Activated CD4-positive, CD25-positive, alpha-beta regulatory T cell (primary cell): ENCODE measurements at regions not wholly inside any gene's neighbourhood (a gene's known extent, or its start where the extent isn't known, plus 50 kb on each side); places are given as distances from the start of the nearest gene placed in this dataset.
"Not testable (repeated sequence)": the region's sequence is repeated elsewhere in the genome, so short reads cannot be mapped to it uniquely, and the experiment has no call there.

ENCODE experiments used
- DNase-seq, 4 experiments: peaks; one replicate each; lab custom pipeline; 2025; lab: John Stamatoyannopoulos, UW

DNA sequence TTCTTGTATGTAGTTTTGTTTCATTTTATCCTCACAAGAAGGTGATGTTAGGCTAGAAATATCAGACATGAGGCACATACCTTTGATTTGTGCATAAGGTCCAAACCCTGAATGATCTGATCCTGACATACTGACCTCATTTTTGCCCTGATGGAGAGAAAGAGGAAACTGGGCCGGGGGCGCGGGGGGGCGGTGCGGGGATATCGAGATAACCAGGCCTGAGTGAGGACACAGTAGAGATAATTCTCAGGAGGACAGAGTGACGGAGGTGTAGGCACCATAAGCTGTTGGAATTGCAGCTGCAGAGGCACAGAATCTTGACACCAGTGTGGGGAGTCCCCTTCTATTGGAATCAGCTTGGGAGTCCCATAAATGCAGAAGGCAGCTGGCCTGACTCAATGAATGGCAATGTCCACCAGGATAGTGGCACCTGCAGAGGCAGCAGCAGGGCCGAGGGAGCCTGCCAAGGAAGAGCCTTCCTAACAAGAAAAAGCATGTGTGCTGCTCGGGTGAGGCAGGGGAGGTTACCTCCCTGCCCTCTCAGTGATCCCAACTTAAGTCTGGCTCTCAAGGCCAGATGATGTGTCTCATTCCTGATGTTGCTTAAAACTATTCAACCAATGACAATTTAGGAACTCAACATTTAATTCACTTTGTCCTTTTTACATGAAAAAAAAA lies 234.3 kb upstream of the MSX2 start:
- DNase-seq: no peak

DNA sequence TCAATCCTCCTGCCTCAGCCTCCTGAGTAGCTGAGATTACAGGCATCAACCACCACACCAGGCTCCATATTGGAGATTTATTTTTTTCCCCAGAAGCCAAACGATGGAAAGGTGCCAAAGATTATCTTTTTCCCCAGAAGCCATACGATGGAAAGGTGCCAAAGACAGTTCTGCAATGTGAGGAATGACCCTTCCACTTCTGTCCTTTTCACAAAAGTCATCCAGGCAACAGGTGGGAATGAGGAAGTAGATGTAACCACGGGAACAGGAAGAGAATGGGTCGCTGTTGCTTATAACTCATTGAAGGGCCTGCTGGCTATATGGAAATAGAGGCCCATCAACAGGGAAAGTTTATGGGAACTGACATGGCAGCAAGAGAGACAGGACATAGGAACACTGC lies 233.7 kb upstream of the MSX2 start:
- no peak for DNase-seq

DNA sequence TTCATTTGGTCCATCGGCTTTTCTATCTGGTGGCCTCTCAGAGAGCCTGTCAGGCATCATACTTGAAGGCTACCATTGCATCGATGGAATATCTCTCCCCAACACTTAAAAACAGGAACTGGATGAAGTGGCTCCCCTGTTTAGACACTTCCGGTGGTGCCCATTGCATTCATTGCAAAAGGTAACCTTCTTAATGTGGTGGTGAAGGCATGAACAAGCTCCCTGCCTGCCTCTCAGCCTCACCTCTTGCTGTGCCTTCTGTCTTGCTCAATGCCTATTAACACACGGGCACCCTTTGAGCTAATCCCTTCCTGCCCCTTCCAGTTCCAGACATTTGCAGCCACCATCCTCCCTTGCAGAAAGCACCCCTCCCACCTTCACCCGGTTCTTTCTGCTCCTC lies 233.1 kb upstream of the MSX2 start:
- DNase-seq: no peak

DNA sequence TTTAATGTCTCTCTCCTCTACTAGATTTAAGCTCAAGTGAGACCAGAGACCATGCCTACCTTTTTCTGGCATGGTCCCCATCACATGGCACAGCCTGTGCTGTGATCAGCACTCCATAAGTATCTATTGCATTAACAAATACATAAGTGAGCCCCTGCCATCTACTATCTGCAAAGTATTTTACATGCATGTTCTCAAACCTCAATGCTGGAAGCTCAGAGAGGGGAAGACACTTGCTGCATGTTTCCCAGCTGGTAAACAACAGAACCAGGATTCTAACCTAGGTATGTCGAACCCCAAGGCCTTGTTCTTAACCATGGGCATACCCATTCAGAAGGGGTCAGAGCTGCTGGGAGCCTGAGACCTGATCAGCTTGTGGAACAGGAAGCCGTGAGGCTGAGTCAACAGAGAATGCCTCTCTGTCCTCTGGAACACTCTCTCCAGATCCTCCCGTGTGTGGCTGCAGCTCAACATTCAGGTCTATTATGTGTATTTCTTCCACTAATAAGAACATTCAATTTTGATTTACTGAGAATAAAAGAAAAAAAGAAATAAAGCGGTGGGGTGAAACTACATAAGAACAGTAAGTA lies 232.5 kb upstream of the MSX2 start:
- DNase-seq: no peak

DNA sequence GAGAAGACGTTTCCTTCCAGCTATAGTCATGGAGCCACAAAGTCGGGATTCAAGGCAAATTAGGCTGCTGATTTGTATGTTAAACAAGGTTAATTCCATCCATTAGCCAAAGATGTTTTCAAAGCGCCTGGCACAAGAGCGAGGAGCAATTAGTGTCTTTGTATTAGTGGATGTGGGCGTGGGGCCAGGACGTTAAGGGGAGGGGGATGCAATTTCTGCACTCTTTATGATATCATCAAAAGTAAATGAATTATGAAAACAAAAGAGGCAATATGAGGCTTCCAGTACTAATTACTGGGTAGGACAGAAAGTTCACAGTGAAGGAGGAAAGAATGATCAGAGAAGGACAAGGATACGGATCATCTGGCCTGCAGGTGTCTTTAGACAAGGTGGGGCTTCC lies 230.9 kb upstream of the MSX2 start:
- DNase-seq: no peak

DNA sequence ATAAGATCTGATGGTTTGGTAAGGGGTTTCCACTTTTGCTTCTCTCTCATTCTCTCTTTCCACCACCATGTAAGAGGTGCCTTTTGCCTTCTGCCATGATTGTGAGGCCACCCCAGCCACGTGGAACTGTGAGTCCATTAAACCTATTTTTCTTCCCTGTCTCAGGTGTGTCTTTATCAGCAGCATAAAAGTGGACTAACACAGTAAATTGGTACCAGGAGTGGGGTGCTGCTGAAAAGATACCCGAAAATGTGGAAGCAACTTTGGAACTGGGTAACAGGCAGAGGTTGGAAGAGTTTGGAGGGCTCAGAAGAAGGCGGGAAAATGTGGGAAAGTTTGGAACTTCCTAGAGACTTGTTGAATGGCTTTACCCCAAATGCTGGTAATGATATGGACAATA lies 226.4 kb upstream of the MSX2 start:
- DNase-seq: not testable (repeated sequence)

DNA sequence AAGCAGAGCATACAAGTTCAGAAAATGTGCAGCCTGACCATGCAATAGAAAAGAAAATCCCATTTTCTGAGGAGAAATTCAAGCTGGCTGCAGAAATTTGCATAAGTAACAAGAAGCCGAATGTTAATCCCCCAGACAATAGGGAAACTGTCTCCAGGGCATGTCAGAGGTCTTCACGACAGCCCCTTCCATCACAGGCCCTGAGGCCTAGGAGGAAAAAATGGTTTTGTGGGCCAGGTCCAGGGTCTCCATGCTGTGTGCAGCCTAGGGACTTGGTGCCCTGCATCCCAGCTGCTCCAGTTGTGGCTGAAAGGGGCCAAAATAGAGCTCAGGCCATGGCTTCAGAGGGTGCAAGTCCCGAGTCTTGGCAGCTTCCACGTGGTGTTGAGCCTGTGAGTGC lies 225.8 kb upstream of the MSX2 start:
- not testable (repeated sequence) for DNase-seq

DNA sequence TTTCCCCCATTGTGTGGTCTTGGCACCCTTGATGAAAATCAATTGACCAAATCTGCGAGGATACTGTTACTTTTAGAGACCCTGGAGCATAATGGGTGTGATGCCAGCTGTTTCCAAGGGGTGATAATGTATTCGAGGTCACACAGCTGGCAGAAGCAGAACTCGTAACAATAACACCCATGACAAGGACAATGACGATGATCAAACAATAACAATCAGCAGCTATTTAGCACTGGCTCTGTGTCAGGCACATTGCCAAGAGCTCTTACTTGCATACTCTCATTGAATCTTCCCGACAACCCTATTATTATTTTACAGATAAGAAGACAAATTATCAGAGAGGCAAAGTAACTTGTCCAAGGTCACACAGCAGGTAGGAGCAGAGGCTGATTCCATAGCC lies 223.7 kb upstream of the MSX2 start:
- no peak for DNase-seq

DNA sequence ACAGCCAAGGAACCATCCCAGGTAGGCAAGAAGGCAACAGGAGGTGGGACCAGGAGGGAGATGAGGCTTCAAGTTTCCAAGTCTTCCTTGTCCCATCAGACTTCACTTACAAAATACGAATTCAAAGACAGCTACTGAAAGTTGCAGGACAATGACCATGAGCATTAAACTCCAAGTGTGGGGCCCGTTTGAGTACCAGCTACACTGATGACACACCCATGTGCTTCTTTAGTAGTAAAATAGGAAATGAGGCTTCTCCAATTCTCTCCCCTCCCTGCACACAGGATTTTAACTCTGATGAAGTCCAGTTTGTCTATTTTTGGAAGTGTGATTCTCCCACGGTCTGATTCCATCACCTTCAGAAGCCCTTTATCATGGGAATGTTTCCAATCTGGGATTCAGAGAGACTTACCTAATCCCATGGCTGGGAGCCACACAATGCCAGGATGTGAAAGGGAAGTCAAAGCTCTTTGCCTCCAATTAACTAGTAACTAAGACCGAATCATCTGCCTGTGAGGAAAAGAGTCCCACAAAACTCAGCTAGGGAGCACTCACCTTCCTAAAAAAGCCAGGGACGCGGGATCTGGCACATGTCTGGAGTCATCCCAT lies 222.8 kb upstream of the MSX2 start:
- no peak for DNase-seq

DNA sequence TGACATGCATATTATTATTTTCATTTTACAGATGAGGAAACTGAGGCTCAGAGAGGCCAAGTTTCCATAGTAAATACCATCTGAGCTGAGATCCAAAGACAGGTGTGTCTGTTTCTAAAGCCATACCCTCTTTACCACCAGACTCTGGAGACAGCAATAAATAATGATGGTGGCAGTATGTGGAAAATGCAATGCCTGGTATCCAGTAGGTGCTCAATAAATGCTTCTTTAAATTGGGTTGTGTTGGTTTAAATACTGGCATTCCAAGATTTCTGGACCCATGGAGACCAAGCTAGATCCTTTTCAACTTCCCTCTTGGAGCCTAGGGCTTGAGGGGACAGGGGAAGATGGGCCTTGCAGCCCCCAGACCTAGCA lies 221.3 kb upstream of the MSX2 start:
- no peak for DNase-seq

DNA sequence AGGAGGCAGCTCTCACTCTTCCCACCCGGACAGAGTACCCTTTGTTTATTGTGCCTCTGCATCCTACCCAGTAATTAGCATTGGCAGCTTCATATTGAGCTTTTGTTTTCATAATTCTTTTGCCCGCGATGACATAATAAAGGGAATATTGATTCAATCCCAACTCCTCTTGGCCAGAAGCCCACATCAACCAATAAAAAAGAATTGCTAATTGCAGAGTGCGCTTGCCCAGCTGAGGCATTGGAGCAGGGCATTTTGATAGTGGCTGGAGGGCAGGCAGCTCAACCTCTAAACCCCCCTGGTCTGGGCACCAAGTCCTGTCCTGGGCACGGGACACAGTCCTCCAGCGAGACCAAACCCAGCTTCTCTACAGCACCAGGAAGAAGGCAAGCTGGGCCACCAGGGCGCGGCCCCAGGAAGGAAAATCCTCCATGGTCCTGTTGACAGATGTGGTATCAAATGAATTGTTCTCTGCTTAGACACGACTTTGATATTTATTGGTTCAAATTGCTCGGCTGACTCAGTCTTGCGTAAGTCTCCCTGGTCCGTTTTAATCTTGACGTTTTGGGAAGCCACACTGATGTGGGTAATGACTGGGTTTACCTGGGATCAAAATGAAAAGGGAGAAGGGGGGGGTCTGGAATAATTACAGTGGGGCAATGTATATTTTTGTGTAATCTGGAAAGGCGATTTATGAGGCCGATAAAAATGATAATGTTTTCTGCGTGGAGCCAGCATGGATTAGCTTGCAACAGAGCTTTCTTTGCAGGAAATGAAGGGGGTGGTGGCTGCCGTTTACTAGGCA lies 220.7 kb upstream of the MSX2 start:
- no peak for DNase-seq

DNA sequence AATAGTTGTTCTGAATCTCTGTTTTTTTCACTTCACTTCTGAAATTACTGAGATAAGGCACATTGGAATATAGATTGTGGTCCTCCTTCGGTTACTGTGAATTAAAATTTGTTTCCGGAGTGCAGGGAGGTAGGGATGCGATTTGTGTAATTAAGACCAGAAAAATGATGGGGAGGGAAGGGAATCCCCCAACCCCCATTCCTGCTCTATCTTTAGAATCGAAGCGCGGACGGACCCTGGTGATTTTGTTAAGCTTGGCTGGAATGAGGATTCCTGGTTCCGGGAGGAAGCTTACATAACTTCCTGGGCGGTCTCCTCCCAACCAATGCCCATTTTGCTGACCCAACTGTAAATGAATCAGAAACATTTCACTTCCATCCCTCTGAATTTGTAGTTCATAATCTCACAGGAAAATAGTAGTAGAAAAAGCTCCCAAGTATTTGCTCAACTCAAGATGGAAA lies 220.1 kb upstream of the MSX2 start:
- DNase-seq: no peak

DNA sequence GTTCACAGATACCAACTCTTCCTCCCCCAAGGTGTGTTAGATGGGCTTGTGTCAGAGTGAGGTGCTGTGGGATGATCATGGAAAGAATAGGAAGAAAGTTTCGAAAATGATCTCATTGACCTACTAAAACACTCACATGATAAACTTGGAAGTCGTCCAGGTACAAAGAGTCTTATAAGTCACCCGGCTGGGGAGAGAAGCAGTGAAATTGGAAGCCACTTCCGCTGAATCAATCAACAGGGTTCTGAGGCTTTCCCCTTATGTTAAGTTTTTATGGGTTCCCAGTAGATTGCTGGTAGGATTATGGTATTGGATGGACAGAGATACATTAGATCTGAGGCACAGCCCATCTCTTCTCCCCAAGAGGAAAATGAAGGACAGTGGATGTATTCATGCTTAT lies 218.8 kb upstream of the MSX2 start:
- no peak for DNase-seq

DNA sequence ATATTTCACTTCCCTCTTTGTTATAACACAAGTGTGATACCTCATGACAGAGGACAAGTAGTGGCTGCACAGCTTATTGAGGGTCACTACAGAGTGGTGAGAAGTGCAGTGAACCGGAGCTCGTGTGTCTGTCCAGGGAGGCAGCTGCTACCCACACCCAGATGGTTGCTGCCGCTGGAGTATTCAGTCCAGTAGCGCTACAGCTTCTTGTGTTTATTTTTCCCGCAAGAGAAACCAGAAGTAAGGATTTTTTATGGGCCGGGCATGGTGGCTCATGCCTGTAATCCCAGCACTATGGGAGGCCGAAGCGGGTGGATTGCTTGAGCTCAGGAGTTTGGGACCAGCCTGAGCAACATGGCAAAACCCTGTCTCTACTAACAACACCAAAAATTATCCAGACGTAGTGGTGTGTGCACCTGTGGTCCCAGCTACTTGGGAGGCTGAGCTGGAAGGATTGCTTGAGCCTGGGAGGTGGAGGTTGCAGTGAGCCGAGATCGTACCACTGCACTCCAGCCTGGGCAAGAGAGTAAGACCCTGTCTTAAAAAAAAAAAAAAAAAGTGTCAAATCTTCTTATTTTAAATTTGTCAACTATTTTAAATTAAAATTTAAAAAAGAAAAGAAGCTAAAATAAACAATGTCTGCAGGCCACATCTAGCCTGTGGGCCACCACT lies 213.5 kb upstream of the MSX2 start:
- DNase-seq: not testable (repeated sequence)

DNA sequence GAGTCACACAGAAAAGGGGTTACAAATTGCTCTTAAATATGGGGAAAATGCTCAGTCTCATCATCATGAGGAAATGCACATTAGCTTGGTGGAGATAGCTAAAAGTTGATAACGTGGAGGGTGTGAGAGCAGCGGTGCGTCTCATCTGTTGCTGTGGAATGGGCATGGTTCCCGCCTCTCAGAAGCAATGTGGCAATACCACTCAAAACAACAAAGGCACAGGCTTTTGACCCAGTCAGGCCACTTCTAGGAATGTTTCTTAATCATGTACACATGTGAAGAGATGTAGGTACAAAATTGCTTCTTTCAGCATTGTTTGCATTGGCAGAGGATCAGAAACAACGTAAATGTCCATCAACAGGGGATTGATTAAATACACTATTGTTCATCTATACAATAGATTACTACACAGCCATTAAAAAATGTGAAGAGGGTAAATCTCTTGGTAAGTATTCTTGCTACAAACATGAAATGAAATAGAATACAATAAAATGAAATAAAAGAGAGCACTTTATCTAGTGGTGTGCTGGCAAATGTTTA lies 212.6 kb upstream of the MSX2 start:
- no peak for DNase-seq

DNA sequence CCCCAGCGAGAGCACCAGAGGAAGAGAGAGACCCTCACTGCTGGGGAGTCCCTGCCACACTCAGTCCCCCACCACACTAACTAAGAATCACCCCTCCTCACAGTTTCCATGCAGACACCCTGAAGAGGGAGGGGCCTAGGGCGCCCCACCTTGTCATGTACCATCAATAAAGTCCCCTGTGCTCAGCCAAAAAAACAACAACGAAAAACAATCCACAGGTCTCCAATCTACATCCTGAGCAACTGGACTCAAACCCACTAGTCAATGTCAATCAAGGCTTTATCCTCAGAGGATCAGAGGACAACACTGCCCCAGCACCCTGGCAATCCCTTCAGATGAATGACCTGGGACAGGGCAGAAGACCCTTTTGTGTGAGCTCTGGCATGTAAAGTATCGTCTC lies 210.1 kb upstream of the MSX2 start:
- DNase-seq: no peak

DNA sequence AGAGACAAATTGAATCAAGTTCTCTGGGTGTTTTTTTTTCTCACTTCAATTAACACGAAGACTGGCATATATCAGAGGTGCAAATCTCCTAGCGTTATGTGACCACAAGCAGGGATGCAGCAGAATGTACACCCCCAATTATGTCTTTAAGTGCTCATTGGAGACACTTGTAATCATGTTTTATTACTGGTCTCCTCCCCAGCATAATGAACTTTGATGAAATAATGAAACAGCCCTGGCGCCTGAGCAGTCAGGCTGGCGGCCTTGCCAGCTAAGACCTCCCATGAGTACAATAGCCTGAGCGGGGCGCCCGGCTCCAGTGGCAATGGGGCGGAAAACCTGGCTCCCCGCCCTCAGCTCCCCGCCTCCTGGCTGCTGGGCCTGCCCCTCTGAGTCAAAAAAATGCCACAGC lies 209.4 kb upstream of the MSX2 start:
- DNase-seq: no peak

DNA sequence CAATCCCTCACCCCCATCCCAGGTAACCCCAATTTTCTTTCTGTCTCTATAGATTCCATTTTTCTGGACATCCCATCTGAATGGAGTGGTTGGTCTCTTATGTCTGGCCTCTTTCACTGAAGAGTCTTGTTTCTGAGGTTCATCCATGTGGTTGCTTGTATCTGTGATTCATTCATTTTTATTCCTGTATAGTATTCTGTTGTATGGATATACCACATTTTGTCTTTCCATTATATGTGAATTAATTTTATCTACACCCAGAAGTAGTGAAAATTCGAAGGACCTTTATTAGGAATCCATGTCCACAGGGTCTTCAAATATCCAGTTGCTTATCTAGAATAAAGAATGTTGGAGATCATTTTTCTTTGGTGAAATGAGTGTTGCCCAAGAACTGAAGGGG lies 207.6 kb upstream of the MSX2 start:
- no peak for DNase-seq

DNA sequence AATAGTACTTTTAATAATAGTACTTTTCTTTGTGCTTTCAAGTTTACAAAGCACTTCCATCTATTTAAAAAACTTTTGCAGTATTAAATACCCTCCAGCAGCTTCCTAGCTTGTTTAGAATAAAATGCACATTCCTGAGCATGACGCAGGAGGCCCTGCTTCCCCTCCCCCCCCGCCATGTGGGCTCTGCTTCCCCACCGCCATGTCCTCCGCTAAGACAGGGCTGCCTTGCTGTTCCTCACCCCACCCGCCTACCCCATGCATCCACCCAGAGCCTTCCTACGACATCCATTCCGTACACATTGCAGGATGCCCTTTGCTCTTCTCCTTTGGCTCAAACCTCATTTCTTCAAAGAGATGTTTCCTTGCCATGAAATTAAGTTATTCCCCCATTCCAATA lies 205.9 kb upstream of the MSX2 start:
- no peak for DNase-seq

DNA sequence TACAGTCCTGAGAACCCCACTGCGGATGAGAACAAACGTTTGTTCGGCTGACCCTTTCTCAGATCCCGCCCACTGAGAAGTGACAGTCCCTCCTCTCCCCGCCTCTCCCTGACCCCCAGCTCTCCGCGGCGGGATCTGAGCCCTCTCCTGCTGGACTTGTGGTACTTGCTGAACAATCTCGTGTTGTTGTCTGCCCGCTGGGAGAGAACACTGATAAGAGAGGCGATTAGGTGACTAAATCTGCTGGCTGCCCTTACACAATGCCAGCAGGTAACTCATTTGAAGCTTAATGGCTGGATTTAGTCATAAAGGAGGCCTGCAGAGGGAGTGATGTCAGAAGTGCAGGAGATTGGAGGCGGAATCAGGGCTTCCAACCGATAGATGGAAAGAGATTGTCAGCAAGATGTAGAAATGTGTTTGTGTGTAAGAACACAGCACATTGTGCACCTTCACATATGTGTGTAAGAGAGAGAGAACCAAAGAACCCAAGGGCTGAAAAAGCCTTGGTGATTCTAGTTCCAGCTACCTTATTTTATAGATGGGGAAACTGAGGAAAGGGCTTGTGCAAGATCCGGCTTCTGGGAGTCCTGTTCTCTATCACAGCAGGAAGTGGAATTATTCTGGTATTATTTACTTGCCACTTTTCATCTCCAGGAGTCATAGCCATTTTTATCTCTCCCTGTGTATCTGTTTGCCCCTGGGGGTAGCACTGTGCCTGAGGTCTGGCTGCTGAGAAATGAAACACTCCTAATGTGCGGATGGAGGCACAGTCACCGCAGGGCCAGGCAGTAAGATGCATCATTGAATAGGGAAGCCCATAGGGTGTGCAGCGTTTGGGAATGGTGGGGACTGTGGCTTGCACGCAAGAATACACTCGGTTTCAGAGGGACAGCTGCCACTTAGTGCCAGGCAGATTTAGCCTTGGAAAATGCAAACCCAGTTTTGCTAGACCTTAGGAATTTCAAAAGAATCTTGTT lies 203.7 kb upstream of the MSX2 start:
- no peak for DNase-seq

DNA sequence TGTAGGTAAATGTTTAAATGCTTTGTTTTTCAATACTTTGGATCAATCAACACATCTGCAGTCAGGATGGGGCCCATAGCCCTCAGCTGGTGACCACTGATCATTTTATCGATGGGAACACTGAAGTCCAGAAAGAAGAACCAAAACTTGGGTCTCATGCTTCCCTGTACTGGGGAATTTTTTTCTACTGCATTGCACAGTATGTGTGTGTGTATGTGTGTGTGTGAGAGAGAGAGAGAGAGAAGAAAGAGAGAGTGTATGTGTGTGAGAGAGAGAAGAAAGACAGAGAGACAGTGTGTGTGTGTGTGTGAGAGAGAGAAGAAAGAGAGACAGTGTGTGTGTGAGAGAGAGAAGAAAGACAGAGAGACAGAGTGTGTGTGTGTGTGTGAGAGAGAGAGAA lies 202.9 kb upstream of the MSX2 start:
- no peak for DNase-seq
